ENCODE measurements at regions not wholly inside any gene's neighbourhood (a gene's known extent, or its start where the extent isn't known, plus 50 kb on each side); places are given as distances from the start of the nearest gene placed in this dataset.
"Not testable (repeated sequence)": the region's sequence is repeated elsewhere in the genome, so short reads cannot be mapped to it uniquely, and the experiment has no call there.

- TF ChIP-seq SKIL (IDR thresholded peaks at IDR 0.05; ENCODE audit: low read depth, poor library complexity, severe bottlenecking), result no peak
Measured at GRCh38 chr2:113357071-113357470, 78.3 kb upstream of the PAX8 start (continued).

GRCh38 chr2:113356284-113356683 is 77.6 kb upstream of the PAX8 start:
- H4K20me1 ChIP-seq (ENCODE audit: control insufficient read depth, insufficient read depth); H3K79me2 ChIP-seq (ENCODE audit: control insufficient read depth, insufficient read depth, low read length); POLR2A ChIA-PET; H2AFZ ChIP-seq (ENCODE audit: control insufficient read depth, low read depth, low read length); H3K27me3 ChIP-seq (replicated peaks in 1 of 2; ENCODE audit: control insufficient read depth in 2 of 2, insufficient read depth in 2 of 2, low read length in 1 of 2); H3K9me3 ChIP-seq (replicated peaks; ENCODE audit: control insufficient read depth, insufficient read depth, low read length); H3K4me2 ChIP-seq (ENCODE audit: control insufficient read depth, insufficient read depth); H3K4me3 ChIP-seq; CTCF ChIA-PET; H3K36me3 ChIP-seq (ENCODE audit: control insufficient read depth in 2 of 2, insufficient read depth in 2 of 2, low read length in 1 of 2); ATAC-seq; DNase-seq (ENCODE audit: low read depth, low spot score); FAIRE-seq; RAD21 ChIA-PET (ENCODE audit: unreplicated experiment); H3K4me1 ChIP-seq (ENCODE audit: control insufficient read depth, insufficient read depth, low read length); in situ Hi-C loops (cut with MboI); H3K27ac ChIP-seq (ENCODE audit: control insufficient read depth, insufficient read depth); intact Hi-C loops (cut with micrococcal nuclease; ENCODE audit: unreplicated experiment); BruUV-seq (replicated peaks); H3K9ac ChIP-seq (ENCODE audit: control insufficient read depth, insufficient read depth, low read length): not testable (repeated sequence)
- 55% methylated on average over 5 of the region's 5 CpGs for WGBS (ENCODE audit: insufficient coverage, insufficient replicate concordance, low lambda C conversion rate, missing lambda C conversion rate)
- SMC1A ChIA-PET (ENCODE audit: uncharacterized antibody, unreplicated experiment), result interaction anchor here (1.5 to 1.6 kb wide), 2 partner anchors 14 to 34 kb away, joined by 3 to 4 read pairs; no protein-coding TSS in a partner anchor

DNA sequence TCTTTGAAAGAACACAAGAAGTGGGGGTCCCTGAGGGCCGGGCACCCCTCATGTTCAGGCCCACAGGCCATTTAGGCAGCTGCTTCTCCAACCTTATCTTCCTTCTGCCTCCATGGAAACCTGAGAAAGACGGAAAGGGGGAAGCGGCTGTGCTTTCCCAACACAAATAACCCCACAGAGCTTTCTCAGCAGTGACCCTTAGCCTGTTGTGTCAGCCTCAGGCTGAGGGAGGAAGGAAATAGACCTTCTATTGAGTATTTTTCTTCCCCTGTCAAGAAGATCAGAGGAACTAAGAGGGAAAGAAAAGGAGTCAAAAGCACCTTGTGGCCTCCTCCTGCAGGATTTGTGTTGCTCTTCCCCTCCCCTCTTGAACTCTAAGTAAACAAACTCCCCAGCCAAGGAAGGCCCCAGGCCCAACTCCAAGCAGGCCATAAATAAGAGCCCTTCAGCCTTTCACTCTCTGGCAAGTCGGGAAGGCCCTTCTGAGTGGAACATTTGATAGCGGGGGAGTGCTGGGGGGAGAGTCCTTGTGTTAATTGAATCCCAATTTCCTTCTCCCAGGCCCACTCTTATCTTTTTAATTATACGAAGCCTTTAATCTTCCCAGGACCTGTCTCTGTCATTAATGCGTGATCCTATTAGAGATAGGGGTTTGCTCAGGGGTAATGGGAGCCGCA is 76.8 kb upstream of the PAX8 start:
- H3K27ac ChIP-seq (ENCODE audit: control insufficient read depth, insufficient read depth); H4K20me1 ChIP-seq (ENCODE audit: control insufficient read depth, insufficient read depth); RAD21 ChIA-PET (ENCODE audit: unreplicated experiment); DNase-seq (ENCODE audit: low read depth, low spot score); in situ Hi-C loops (cut with MboI); intact Hi-C loops (cut with micrococcal nuclease; ENCODE audit: unreplicated experiment); H3K4me2 ChIP-seq (ENCODE audit: control insufficient read depth, insufficient read depth); FAIRE-seq; H3K4me1 ChIP-seq (ENCODE audit: control insufficient read depth, insufficient read depth, low read length); ATAC-seq; H3K9ac ChIP-seq (ENCODE audit: control insufficient read depth, insufficient read depth, low read length); SMC1A ChIA-PET (ENCODE audit: uncharacterized antibody, unreplicated experiment); H3K4me3 ChIP-seq; BruUV-seq (replicated peaks); H3K79me2 ChIP-seq (ENCODE audit: control insufficient read depth, insufficient read depth, low read length); POLR2A ChIA-PET; H3K27me3 ChIP-seq (replicated peaks in 1 of 2; ENCODE audit: control insufficient read depth in 2 of 2, insufficient read depth in 2 of 2, low read length in 1 of 2); H3K36me3 ChIP-seq (ENCODE audit: control insufficient read depth in 2 of 2, insufficient read depth in 2 of 2, low read length in 1 of 2); H2AFZ ChIP-seq (ENCODE audit: control insufficient read depth, low read depth, low read length); H3K9me3 ChIP-seq (replicated peaks; ENCODE audit: control insufficient read depth, insufficient read depth, low read length): not testable (repeated sequence)
- CTCF ChIA-PET, result interaction anchor here (0.6 kb wide), 1 partner anchor 106 kb away, joined by 3 read pairs; no protein-coding TSS in a partner anchor
- WGBS (ENCODE audit: insufficient coverage, insufficient replicate concordance, low lambda C conversion rate, missing lambda C conversion rate), result 52% methylated on average over 8 of the region's 8 CpGs

Measured in GM12878 (cell line).